H9 (cell line): ENCODE measurements at regions not wholly inside any gene's neighbourhood (a gene's known extent, or its start where the extent isn't known, plus 50 kb on each side); places are given as distances from the start of the nearest gene placed in this dataset.

Source experiments
- DNase-seq: peaks from one replicate; pipeline ENCODE4 v3.0.0-alpha.2; 2017
- H2AFZ ChIP-seq: one replicate; pipeline ENCODE4 v1.6.1; 2013; ENCODE audit warnings: mild to moderate bottlenecking, low read length, control low read depth, moderate library complexity
- H2AK5ac ChIP-seq: 2 replicates; pipeline ENCODE4 v1.6.1; 2013; ENCODE audit warnings: low read length, control low read depth, mixed read lengths; ENCODE audit not compliant: insufficient read length
- H2BK120ac ChIP-seq: one replicate; pipeline ENCODE4 v1.6.1; 2013; ENCODE audit warnings: low read depth, mild to moderate bottlenecking, low read length, control low read depth, inconsistent platforms; ENCODE audit not compliant: poor library complexity, severe bottlenecking
- H2BK12ac ChIP-seq: 2 replicates; pipeline ENCODE4 v1.6.1; 2013; ENCODE audit warnings: low read length, control low read depth, mixed read lengths, low read depth; ENCODE audit not compliant: insufficient read length
- H2BK15ac ChIP-seq: 2 replicates; pipeline ENCODE4 v1.6.1; 2013; ENCODE audit warnings: low read depth, low read length, control low read depth
- H2BK20ac ChIP-seq: one replicate; pipeline ENCODE4 v1.6.1; 2013; ENCODE audit warnings: low read depth, mild to moderate bottlenecking, low read length, control low read depth, inconsistent platforms; ENCODE audit not compliant: poor library complexity, severe bottlenecking
- H2BK5ac ChIP-seq: 2 replicates; pipeline ENCODE4 v1.6.1; 2013; ENCODE audit warnings: low read length, control low read depth, mixed read lengths; ENCODE audit not compliant: insufficient read length
- H3K14ac ChIP-seq: 2 replicates; pipeline ENCODE4 v1.6.1; 2013; ENCODE audit warnings: low read length, control low read depth; ENCODE audit not compliant: insufficient read depth
- H3K18ac ChIP-seq: 2 replicates; pipeline ENCODE4 v1.6.1; 2013; ENCODE audit warnings: low read depth, mild to moderate bottlenecking, mixed read lengths, low read length, control low read depth; ENCODE audit not compliant: insufficient read length
- H3K23ac ChIP-seq: 2 replicates; pipeline ENCODE4 v1.6.1; 2013; ENCODE audit warnings: low read length, control low read depth, mixed read lengths, low read depth; ENCODE audit not compliant: insufficient read length
- H3K23me2 ChIP-seq: 2 replicates; pipeline ENCODE4 v1.6.1; 2013; ENCODE audit warnings: low read depth, mild to moderate bottlenecking, mixed read lengths, low read length, control low read depth; ENCODE audit not compliant: insufficient read length, poor library complexity, severe bottlenecking
- H3K27ac ChIP-seq: 2 replicates; pipeline ENCODE4 v1.5.1; 2013; ENCODE audit warnings: low read length, control low read depth, mixed read lengths, low read depth; ENCODE audit not compliant: insufficient read length
- H3K27me3 ChIP-seq: 2 replicates; pipeline ENCODE4 v1.6.1; 2013; ENCODE audit warnings: low read length, control low read depth, inconsistent platforms; ENCODE audit not compliant: insufficient read depth
- H3K4ac ChIP-seq: 2 replicates; pipeline ENCODE4 v1.6.1; 2013; ENCODE audit warnings: low read depth, mild to moderate bottlenecking, control low read depth, inconsistent platforms, low read length, moderate library complexity
- H3K4me1 ChIP-seq: 2 replicates; pipeline ENCODE4 v1.6.1; 2013; ENCODE audit warnings: low read length, control low read depth, inconsistent platforms; ENCODE audit not compliant: insufficient read depth
- H3K4me2 ChIP-seq: 2 replicates; pipeline ENCODE4 v1.6.1; 2013; ENCODE audit warnings: low read length, control low read depth, mixed read lengths; ENCODE audit not compliant: insufficient read length, insufficient read depth
- H3K56ac ChIP-seq: 2 replicates; pipeline ENCODE4 v1.6.1; 2013; ENCODE audit warnings: low read depth, mild to moderate bottlenecking, mixed read lengths, low read length, control low read depth; ENCODE audit not compliant: insufficient read length
- H3K79me1 ChIP-seq: 2 replicates; pipeline ENCODE4 v1.6.1; 2013; ENCODE audit warnings: low read depth, mild to moderate bottlenecking, moderate library complexity, low read length, control low read depth, inconsistent platforms; ENCODE audit not compliant: insufficient read depth, poor library complexity, severe bottlenecking
- H3K79me2 ChIP-seq: 2 replicates; pipeline ENCODE4 v1.6.1; 2013; ENCODE audit warnings: low read length, control low read depth, inconsistent platforms; ENCODE audit not compliant: insufficient read depth
- H3K9ac ChIP-seq: 2 replicates; pipeline ENCODE4 v1.6.1; 2013; ENCODE audit warnings: low read length, control low read depth, mixed read lengths; ENCODE audit not compliant: insufficient read length; ENCODE audit errors: extremely low read depth
- H3K9me3 ChIP-seq: one replicate; pipeline ENCODE4 v1.6.1; 2013; ENCODE audit warnings: low read depth, low read length, inconsistent platforms; ENCODE audit not compliant: control insufficient read depth
- H3T11ph ChIP-seq: one replicate; pipeline ENCODE4 v1.6.1; 2013; ENCODE audit warnings: mild to moderate bottlenecking, low read length, control low read depth, inconsistent platforms
- H4K20me1 ChIP-seq: one replicate; pipeline ENCODE4 v1.6.1; 2013; ENCODE audit not compliant: control insufficient read depth, insufficient read length, insufficient read depth
- H4K5ac ChIP-seq: 2 replicates; pipeline ENCODE4 v1.6.1; 2013; ENCODE audit warnings: low read depth, mild to moderate bottlenecking, mixed read lengths, low read length, control low read depth; ENCODE audit not compliant: insufficient read length
- H4K8ac ChIP-seq: replicated peaks from 2 replicates; pipeline ENCODE4 v1.6.1; 2013; ENCODE audit warnings: low read length, control low read depth, mixed read lengths, low read depth; ENCODE audit not compliant: insufficient read length
- H4K91ac ChIP-seq: 2 replicates; pipeline ENCODE4 v1.6.1; 2013; ENCODE audit warnings: low read depth, mild to moderate bottlenecking, moderate library complexity, mixed read lengths, low read length, control low read depth; ENCODE audit not compliant: insufficient read length
- H3K27ac Mint-ChIP-seq, 3 experiments: 2 replicates in 2 of 3; 3 replicates in 1 of 3; pipeline ENCODE4 v1.8.0; 2020 to 2021; ENCODE audit warnings: mixed read lengths in 3 of 3, mild to moderate bottlenecking in 1 of 3, moderate library complexity in 1 of 3
- H3K27me3 Mint-ChIP-seq: 2 replicates; pipeline ENCODE4 v1.8.0; 2021; ENCODE audit warnings: low read depth, mild to moderate bottlenecking, moderate library complexity, mixed read lengths
- H3K36me3 Mint-ChIP-seq, 3 experiments: 2 replicates in 2 of 3; 3 replicates in 1 of 3; pipeline ENCODE4 v1.8.0; 2020 to 2021; ENCODE audit warnings: low read depth in 3 of 3, mixed read lengths in 3 of 3; ENCODE audit not compliant: insufficient read depth in 1 of 3
- H3K4me1 Mint-ChIP-seq, 2 experiments: 2 replicates each; pipeline ENCODE4 v1.8.0; 2020; ENCODE audit warnings: mixed read lengths in 2 of 2
- H3K4me3 Mint-ChIP-seq, 2 experiments: 2 replicates in 1 of 2; 3 replicates in 1 of 2; pipeline ENCODE4 v1.8.0; 2020 to 2021; ENCODE audit warnings: mild to moderate bottlenecking in 2 of 2, mixed read lengths in 2 of 2, moderate library complexity in 1 of 2
- H3K9me3 Mint-ChIP-seq, 2 experiments: 2 replicates in 1 of 2; 3 replicates in 1 of 2; pipeline ENCODE4 v1.8.0; 2020; ENCODE audit warnings: mild to moderate bottlenecking in 2 of 2, mixed read lengths in 2 of 2, moderate library complexity in 1 of 2
- CTCF ChIP-seq: fragments of 200-600 bp; sonication (generic); conservative IDR thresholded peaks from 3 replicates; pipeline ENCODE4 v1.8.0; 2021; ENCODE audit warnings: antibody characterized with exemption, mild to moderate bottlenecking
- WGBS: extraction: QIAGEN DNeasy Blood & Tissue Kit; methylation state at CpG from one replicate; pipeline ENCODE4 v1.1.7; 2013; ENCODE audit warnings: missing lambda C conversion rate, low lambda C conversion rate, mixed read lengths; ENCODE audit not compliant: insufficient read length; ENCODE audit errors: extremely low coverage; 5-methylcytosine and 5-hydroxymethylcytosine counted together

DNA sequence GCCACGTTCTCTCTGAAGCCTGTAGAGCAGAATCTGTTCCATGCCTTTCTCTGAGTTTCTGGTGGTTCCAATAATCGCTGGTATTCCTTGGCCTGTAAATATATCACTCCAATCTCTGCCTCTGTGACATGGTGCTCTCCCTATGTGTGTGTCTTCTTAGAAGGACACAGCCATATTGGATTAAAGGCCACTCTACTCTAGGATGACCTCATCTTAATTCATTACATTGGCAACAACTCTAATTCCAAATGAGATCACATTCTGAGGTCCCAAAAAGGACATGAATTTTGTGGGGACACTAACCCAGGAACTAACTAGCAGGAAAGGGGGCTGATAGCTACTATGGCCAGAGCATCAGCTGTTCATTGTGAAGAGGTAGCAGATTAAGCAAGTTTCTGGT is 110.7 kb downstream of the KLF12 start:
- H4K8ac ChIP-seq, result no peak overlapping the region
- H3K9ac ChIP-seq, result no peak overlapping the region
- Mint-ChIP-seq H3K36me3 (peaks cover 6 to 18% (median 16%) of the 10 kb centered on the region in 3 experiments; a peak in 6 of 7 replicates), H3K4me1 (peaks cover 33 to 40% of the 10 kb centered on the region in 2 experiments), H3K27me3 (peaks cover 9% of the 10 kb centered on the region), H3K4me3 (no peak overlapping the region), H3K9me3 (peaks cover 3 to 12% of the 10 kb centered on the region in 2 experiments; a peak in 4 of 5 replicates), H3K27ac (no peak overlapping the region)
- no peak overlapping the region for H3K14ac ChIP-seq
- no peaks in the 10 kb centered on the region; the same call in 1 of the 2 replicates for H3K4me1 ChIP-seq
- no peak overlapping the region for H2BK20ac ChIP-seq
- no peak overlapping the region for H2BK5ac ChIP-seq
- no peak overlapping the region for H2BK15ac ChIP-seq
- no peaks in the 10 kb centered on the region for H3K23me2 ChIP-seq
- H3K9me3 ChIP-seq, result no peaks in the 10 kb centered on the region
- H4K20me1 ChIP-seq, result no peaks in the 10 kb centered on the region
- no peak overlapping the region for H4K91ac ChIP-seq
- H2AFZ ChIP-seq, result no peak overlapping the region
- H3K4me2 ChIP-seq, result no peak overlapping the region
- no peak overlapping the region for H3K23ac ChIP-seq
- DNase-seq, result no peak
- H3K56ac ChIP-seq, result no peak overlapping the region
- H2BK120ac ChIP-seq, result no peak overlapping the region
- WGBS, result no CpG with 5 or more reads among the region's 2 CpGs
- no peak overlapping the region for H3T11ph ChIP-seq
- no peak overlapping the region for H4K5ac ChIP-seq
- no peak overlapping the region for H3K18ac ChIP-seq
- no peak overlapping the region for H2BK12ac ChIP-seq
- H3K79me2 ChIP-seq, result no peaks in the 10 kb centered on the region
- H2AK5ac ChIP-seq, result no peak overlapping the region
- no peaks in the 10 kb centered on the region for H3K79me1 ChIP-seq
- H3K4ac ChIP-seq, result no peak overlapping the region
- no peaks in the 10 kb centered on the region for H3K27me3 ChIP-seq
- no peak overlapping the region for H3K27ac ChIP-seq
- no peak for TF ChIP-seq CTCF
